Adrenal gland (tissue), 5 donors: ENCODE measurements at regions not wholly inside any gene's neighbourhood (a gene's known extent, or its start where the extent isn't known, plus 50 kb on each side); places are given as distances from the start of the nearest gene placed in this dataset.

ENCODE experiments used
- POLR2A ChIP-seq, 2 donors: fragments of 450-650 bp; IDR thresholded peaks; one replicate each; pipeline ENCODE4 v1.6.1; 2017; ENCODE audit warnings: antibody characterized with exemption in 2 of 2, mild to moderate bottlenecking in 2 of 2, moderate library complexity in 1 of 2
- TF ChIP-seq, protein P1 (sequence below), 6 experiments: fragments of 450-650 bp in 4 of 6; fragments of 200-600 bp in 2 of 6; sonication (generic) in 1 of 6; IDR thresholded peaks; 1 replicate in 5 of 6; 2 replicates in 1 of 6; pipeline versions ENCODE4 v1.5.1 to v1.8.0; 2016 to 2021; ENCODE audit warnings: antibody characterized with exemption in 6 of 6, mild to moderate bottlenecking in 2 of 6, moderate library complexity in 1 of 6
- donor health status: DM: no; HTN: no; CAD: no.

DNA sequence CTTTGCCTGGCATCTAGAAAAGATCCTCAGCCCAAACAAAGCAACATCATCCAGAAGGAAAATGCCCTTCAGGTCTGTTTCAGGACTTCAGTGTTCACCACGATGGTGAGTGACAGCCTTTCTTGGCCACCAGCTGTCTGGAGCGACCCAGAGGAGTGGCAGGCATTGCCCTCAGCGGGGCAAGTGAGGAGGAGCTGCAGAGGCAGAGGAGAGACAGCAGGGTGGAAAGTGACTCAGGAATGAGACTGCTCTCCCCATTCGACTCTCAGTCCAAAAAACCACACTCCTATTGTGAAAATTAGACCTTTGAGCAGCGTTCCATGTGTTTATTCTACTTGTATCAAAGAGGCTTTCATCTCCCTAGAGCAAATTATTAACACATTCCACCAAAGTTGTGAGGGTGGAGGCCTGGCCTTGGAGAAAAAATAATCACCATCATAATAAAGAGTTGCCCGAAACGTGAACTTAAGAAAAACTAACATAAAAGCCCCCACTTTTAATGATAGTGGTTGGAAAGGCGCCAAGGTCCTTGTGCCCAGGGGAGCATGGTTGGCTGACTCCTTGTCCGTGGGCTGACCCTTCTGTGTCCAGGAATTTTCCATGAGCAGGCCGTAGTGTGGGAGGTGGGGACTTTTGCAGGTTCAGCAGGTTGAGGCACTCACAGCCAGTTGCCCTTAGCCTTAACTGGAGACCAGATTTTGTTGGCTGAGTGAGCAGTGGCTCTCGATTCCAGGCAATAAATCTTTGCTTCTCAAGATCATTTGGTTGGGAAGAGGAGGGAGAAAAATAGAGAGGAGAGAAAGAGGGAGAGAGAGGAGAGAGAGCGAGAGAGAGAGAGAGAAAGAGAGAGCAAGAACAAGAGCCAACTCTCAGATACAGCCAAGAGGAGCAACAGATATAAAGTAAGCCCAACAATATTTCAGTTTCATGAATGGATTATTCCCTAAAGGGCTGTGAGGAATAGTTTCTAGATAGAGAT, 125.9 kb upstream of the ANKRD55 start:
- TF ChIP-seq, protein P1, sequence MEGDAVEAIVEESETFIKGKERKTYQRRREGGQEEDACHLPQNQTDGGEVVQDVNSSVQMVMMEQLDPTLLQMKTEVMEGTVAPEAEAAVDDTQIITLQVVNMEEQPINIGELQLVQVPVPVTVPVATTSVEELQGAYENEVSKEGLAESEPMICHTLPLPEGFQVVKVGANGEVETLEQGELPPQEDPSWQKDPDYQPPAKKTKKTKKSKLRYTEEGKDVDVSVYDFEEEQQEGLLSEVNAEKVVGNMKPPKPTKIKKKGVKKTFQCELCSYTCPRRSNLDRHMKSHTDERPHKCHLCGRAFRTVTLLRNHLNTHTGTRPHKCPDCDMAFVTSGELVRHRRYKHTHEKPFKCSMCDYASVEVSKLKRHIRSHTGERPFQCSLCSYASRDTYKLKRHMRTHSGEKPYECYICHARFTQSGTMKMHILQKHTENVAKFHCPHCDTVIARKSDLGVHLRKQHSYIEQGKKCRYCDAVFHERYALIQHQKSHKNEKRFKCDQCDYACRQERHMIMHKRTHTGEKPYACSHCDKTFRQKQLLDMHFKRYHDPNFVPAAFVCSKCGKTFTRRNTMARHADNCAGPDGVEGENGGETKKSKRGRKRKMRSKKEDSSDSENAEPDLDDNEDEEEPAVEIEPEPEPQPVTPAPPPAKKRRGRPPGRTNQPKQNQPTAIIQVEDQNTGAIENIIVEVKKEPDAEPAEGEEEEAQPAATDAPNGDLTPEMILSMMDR (IDR thresholded peaks at IDR 0.05) = no peak
- TF ChIP-seq POLR2A (IDR thresholded peaks at IDR 0.05) = no peak
